Astrocyte (in vitro differentiated cells and primary cell): ENCODE measurements at regions not wholly inside any gene's neighbourhood (a gene's known extent, or its start where the extent isn't known, plus 50 kb on each side); places are given as distances from the start of the nearest gene placed in this dataset.

Experiments used
- EZH2 ChIP-seq: IDR thresholded peaks from 2 replicates; pipeline ENCODE4 v1.6.1; 2012; ENCODE audit warnings: mild to moderate bottlenecking, low read length, inconsistent platforms; ENCODE audit not compliant: insufficient read depth
- TF ChIP-seq, protein P1 (sequence below): IDR thresholded peaks from 2 replicates; pipeline ENCODE4 v1.5.1; 2011; ENCODE audit warnings: low read depth, mild to moderate bottlenecking, inconsistent platforms, low read length, moderate library complexity; ENCODE audit not compliant: insufficient read depth

DNA sequence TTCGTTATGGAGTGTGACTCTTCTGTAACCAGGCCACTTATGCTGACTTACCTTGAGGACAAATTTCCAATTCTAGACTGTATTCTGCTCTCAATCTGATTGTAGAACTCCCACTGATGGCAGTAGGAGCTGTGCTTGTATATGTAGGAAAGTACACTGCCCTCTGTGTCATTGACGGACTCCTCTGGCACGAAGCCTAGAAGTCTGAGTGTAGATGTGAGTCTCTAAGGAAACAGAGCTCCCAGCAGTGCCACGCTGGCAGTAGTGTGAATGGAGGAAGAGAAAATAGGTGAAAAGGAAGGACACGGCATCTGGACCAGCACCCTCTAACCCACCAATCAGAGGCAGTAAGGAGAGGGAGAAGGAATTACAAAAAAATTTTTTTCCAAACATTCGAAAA, 130.4 kb upstream of the ADGRL2 start:
- TF ChIP-seq, protein P1, sequence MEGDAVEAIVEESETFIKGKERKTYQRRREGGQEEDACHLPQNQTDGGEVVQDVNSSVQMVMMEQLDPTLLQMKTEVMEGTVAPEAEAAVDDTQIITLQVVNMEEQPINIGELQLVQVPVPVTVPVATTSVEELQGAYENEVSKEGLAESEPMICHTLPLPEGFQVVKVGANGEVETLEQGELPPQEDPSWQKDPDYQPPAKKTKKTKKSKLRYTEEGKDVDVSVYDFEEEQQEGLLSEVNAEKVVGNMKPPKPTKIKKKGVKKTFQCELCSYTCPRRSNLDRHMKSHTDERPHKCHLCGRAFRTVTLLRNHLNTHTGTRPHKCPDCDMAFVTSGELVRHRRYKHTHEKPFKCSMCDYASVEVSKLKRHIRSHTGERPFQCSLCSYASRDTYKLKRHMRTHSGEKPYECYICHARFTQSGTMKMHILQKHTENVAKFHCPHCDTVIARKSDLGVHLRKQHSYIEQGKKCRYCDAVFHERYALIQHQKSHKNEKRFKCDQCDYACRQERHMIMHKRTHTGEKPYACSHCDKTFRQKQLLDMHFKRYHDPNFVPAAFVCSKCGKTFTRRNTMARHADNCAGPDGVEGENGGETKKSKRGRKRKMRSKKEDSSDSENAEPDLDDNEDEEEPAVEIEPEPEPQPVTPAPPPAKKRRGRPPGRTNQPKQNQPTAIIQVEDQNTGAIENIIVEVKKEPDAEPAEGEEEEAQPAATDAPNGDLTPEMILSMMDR: no peak
- TF ChIP-seq EZH2: no peak
